ACC112 (cell line): ENCODE measurements at regions not wholly inside any gene's neighbourhood (a gene's known extent, or its start where the extent isn't known, plus 50 kb on each side); places are given as distances from the start of the nearest gene placed in this dataset.

Source experiments
- H2AFZ ChIP-seq: fragments of 200-600 bp; sonication (generic); one replicate; pipeline ENCODE4 v1.6.0; 2017; ENCODE audit warnings: antibody characterized with exemption, low read length; ENCODE audit not compliant: unreplicated experiment
- H3K27ac ChIP-seq: fragments of 200-600 bp; sonication (generic); 2 replicates; pipeline ENCODE4 v1.5.1; 2014; ENCODE audit warnings: low read depth, mild to moderate bottlenecking, antibody characterized with exemption, low read length, moderate library complexity
- H3K27me3 ChIP-seq: fragments of 200-600 bp; sonication (generic); 2 replicates; pipeline ENCODE4 v1.6.1; 2014; ENCODE audit warnings: mild to moderate bottlenecking, antibody characterized with exemption, low read length, moderate library complexity, mixed read lengths; ENCODE audit not compliant: insufficient read depth
- H3K36me3 ChIP-seq: fragments of 200-600 bp; sonication (generic); 2 replicates; pipeline ENCODE4 v1.6.1; 2016; ENCODE audit warnings: mild to moderate bottlenecking, antibody characterized with exemption, low read length, moderate library complexity, mixed read lengths; ENCODE audit not compliant: insufficient read depth
- H3K4me1 ChIP-seq: fragments of 200-600 bp; sonication (generic); one replicate; pipeline ENCODE4 v1.6.1; 2016; ENCODE audit warnings: low read length, mixed read lengths; ENCODE audit not compliant: insufficient read depth, unreplicated experiment, control insufficient read depth
- H3K4me3 ChIP-seq: fragments of 200-600 bp; sonication (generic); 2 replicates; pipeline ENCODE4 v1.5.1; 2014; ENCODE audit warnings: mild to moderate bottlenecking, low read depth, low read length
- H3K79me2 ChIP-seq: fragments of 200-600 bp; sonication (generic); one replicate; pipeline ENCODE4 v1.6.0; 2016; ENCODE audit warnings: low read length; ENCODE audit not compliant: control insufficient read depth, unreplicated experiment, insufficient read depth

- Histone ChIP-seq H3K36me3 (no peaks in the 10 kb centered on the region), H3K27ac (no peak overlapping the region), H3K4me3 (no peak overlapping the region), H2AFZ (no peak overlapping the region), H3K27me3 (no peaks in the 10 kb centered on the region), H3K4me1 (peaks cover 25% of the 10 kb centered on the region), H3K79me2 (no peaks in the 10 kb centered on the region)
These were observed 175.0 kb upstream of the TLE3 start for GRCh38 chr15:70272565-70273355.

- H3K79me2 ChIP-seq, result no peaks in the 10 kb centered on the region
- H2AFZ ChIP-seq, result no peak overlapping the region
- no peaks in the 10 kb centered on the region for H3K36me3 ChIP-seq
- H3K4me1 ChIP-seq, result peaks cover 35% of the 10 kb centered on the region
- H3K27me3 ChIP-seq, result no peaks in the 10 kb centered on the region
- H3K4me3 ChIP-seq, result no peak overlapping the region
- H3K27ac ChIP-seq, result peak overlapping the region; percentile 28; the same call in 1 of the 2 replicates
These were observed 173.8 kb upstream of the TLE3 start for GRCh38 chr15:70271422-70272088.

- Histone ChIP-seq H3K4me1 (peaks cover 38% of the 10 kb centered on the region), H3K79me2 (no peaks in the 10 kb centered on the region), H3K27ac (no peak overlapping the region), H3K36me3 (no peaks in the 10 kb centered on the region), H3K27me3 (no peaks in the 10 kb centered on the region), H2AFZ (no peak overlapping the region), H3K4me3 (no peak overlapping the region)
These were observed 173.0 kb upstream of the TLE3 start for GRCh38 chr15:70270752-70271111.

- Histone ChIP-seq H3K36me3 (no peaks in the 10 kb centered on the region), H3K27me3 (no peaks in the 10 kb centered on the region), H3K79me2 (no peaks in the 10 kb centered on the region), H3K4me1 (peaks cover 38% of the 10 kb centered on the region), H3K27ac (no peak overlapping the region), H2AFZ (no peak overlapping the region), H3K4me3 (no peak overlapping the region)
These were observed 172.5 kb upstream of the TLE3 start for GRCh38 chr15:70269991-70270751.

- Histone ChIP-seq H3K36me3 (no peaks in the 10 kb centered on the region), H3K27ac (no peak overlapping the region), H2AFZ (no peak overlapping the region), H3K27me3 (no peaks in the 10 kb centered on the region), H3K4me3 (no peak overlapping the region), H3K4me1 (peaks cover 38% of the 10 kb centered on the region), H3K79me2 (no peaks in the 10 kb centered on the region)
These were observed 171.7 kb upstream of the TLE3 start for GRCh38 chr15:70269311-70269911.

- H3K4me3 ChIP-seq, result no peak overlapping the region
- H3K4me1 ChIP-seq, result peaks cover 42% of the 10 kb centered on the region
- no peaks in the 10 kb centered on the region for H3K36me3 ChIP-seq
- no peak overlapping the region for H2AFZ ChIP-seq
- no peaks in the 10 kb centered on the region for H3K27me3 ChIP-seq
- no peaks in the 10 kb centered on the region for H3K79me2 ChIP-seq
- no peak overlapping the region for H3K27ac ChIP-seq
These were observed 171.1 kb upstream of the TLE3 start for GRCh38 chr15:70268698-70269251.

GRCh38 chr15:70267879-70268278, 170.2 kb upstream of the TLE3 start:
- no peaks in the 10 kb centered on the region for H3K36me3 ChIP-seq
- no peaks in the 10 kb centered on the region for H3K79me2 ChIP-seq
- H3K27me3 ChIP-seq, result no peaks in the 10 kb centered on the region
- H2AFZ ChIP-seq, result no peak overlapping the region
- H3K27ac ChIP-seq, result no peak overlapping the region
- H3K4me1 ChIP-seq, result peaks cover 42% of the 10 kb centered on the region
- no peak overlapping the region for H3K4me3 ChIP-seq

- H3K4me3 ChIP-seq, result no peak overlapping the region
- H3K27ac ChIP-seq, result no peak overlapping the region
- H3K4me1 ChIP-seq, result peaks cover 42% of the 10 kb centered on the region
- no peaks in the 10 kb centered on the region for H3K79me2 ChIP-seq
- H3K27me3 ChIP-seq, result no peaks in the 10 kb centered on the region
- H3K36me3 ChIP-seq, result no peaks in the 10 kb centered on the region
- H2AFZ ChIP-seq, result no peak overlapping the region
These were observed 169.6 kb upstream of the TLE3 start for GRCh38 chr15:70267306-70267705.

GRCh38 chr15:70266412-70267121, 168.8 kb upstream of the TLE3 start:
- Histone ChIP-seq H3K79me2 (no peaks in the 10 kb centered on the region), H3K4me1 (peaks cover 36% of the 10 kb centered on the region), H2AFZ (no peak overlapping the region), H3K27me3 (no peaks in the 10 kb centered on the region), H3K36me3 (no peaks in the 10 kb centered on the region), H3K4me3 (no peak overlapping the region), H3K27ac (no peak overlapping the region)

- Histone ChIP-seq H3K36me3 (no peaks in the 10 kb centered on the region), H3K27me3 (no peaks in the 10 kb centered on the region), H2AFZ (no peak overlapping the region), H3K79me2 (no peaks in the 10 kb centered on the region), H3K4me1 (peaks cover 32% of the 10 kb centered on the region), H3K27ac (no peak overlapping the region), H3K4me3 (no peak overlapping the region)
These were observed 168.3 kb upstream of the TLE3 start for GRCh38 chr15:70265986-70266385.
